ENCODE measurements at regions not wholly inside any gene's neighbourhood (a gene's known extent, or its start where the extent isn't known, plus 50 kb on each side); places are given as distances from the start of the nearest gene placed in this dataset.

DNA sequence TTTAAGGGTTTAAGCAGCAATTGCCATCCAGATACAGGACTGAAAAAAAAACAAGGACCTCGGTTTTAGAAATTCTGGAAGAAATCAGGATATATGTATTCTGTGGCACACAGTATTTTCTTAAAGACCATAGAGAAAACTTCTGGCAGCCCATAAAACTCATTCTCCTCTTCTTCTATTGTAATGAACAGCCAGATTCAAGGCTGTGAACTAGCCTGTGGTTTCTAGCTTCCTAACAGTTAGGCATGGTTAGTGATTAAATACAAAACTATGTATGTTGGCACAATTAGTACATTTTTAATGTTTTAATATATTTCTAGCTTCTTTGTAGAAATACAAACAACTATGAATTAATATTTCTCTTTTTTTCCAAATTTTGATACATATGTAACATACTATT is 555.7 kb downstream of the DSC3 start:
- no peak for TF ChIP-seq PPARA (CRISPR knock-in tag; IDR thresholded peaks at IDR 0.05; ENCODE audit: borderline replicate concordance)
- TF ChIP-seq, protein P1, sequence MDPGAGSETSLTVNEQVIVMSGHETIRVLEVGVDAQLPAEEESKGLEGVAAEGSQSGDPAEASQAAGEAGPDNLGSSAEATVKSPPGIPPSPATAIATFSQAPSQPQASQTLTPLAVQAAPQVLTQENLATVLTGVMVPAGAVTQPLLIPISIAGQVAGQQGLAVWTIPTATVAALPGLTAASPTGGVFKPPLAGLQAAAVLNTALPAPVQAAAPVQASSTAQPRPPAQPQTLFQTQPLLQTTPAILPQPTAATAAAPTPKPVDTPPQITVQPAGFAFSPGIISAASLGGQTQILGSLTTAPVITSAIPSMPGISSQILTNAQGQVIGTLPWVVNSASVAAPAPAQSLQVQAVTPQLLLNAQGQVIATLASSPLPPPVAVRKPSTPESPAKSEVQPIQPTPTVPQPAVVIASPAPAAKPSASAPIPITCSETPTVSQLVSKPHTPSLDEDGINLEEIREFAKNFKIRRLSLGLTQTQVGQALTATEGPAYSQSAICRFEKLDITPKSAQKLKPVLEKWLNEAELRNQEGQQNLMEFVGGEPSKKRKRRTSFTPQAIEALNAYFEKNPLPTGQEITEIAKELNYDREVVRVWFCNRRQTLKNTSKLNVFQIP (CRISPR knock-in tag; IDR thresholded peaks at IDR 0.05; ENCODE audit: borderline replicate concordance, low read depth), result no peak
- TF ChIP-seq ZNF70 (CRISPR knock-in tag; IDR thresholded peaks at IDR 0.05), result no peak
- no peak for TF ChIP-seq ZNF565 (CRISPR knock-in tag; conservative IDR thresholded peaks at IDR 0.05; ENCODE audit: low read depth)
- no peak for TF ChIP-seq ZFP3 (CRISPR knock-in tag; IDR thresholded peaks at IDR 0.05)
- TF ChIP-seq, protein P2, sequence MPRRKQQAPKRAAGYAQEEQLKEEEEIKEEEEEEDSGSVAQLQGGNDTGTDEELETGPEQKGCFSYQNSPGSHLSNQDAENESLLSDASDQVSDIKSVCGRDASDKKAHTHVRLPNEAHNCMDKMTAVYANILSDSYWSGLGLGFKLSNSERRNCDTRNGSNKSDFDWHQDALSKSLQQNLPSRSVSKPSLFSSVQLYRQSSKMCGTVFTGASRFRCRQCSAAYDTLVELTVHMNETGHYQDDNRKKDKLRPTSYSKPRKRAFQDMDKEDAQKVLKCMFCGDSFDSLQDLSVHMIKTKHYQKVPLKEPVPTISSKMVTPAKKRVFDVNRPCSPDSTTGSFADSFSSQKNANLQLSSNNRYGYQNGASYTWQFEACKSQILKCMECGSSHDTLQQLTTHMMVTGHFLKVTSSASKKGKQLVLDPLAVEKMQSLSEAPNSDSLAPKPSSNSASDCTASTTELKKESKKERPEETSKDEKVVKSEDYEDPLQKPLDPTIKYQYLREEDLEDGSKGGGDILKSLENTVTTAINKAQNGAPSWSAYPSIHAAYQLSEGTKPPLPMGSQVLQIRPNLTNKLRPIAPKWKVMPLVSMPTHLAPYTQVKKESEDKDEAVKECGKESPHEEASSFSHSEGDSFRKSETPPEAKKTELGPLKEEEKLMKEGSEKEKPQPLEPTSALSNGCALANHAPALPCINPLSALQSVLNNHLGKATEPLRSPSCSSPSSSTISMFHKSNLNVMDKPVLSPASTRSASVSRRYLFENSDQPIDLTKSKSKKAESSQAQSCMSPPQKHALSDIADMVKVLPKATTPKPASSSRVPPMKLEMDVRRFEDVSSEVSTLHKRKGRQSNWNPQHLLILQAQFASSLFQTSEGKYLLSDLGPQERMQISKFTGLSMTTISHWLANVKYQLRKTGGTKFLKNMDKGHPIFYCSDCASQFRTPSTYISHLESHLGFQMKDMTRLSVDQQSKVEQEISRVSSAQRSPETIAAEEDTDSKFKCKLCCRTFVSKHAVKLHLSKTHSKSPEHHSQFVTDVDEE (CRISPR knock-in tag; IDR thresholded peaks at IDR 0.05), result no peak
- no peak for TF ChIP-seq TCF4 (CRISPR knock-in tag; IDR thresholded peaks at IDR 0.05; ENCODE audit: borderline replicate concordance)
- TF ChIP-seq ISL1 (CRISPR knock-in tag; IDR thresholded peaks at IDR 0.05), result no peak
- no peak for TF ChIP-seq SNAI2 (CRISPR knock-in tag; IDR thresholded peaks at IDR 0.05)
- no peak for TF ChIP-seq ZFP30 (CRISPR knock-in tag; IDR thresholded peaks at IDR 0.05)
- ATAC-seq, result no peak

DNA sequence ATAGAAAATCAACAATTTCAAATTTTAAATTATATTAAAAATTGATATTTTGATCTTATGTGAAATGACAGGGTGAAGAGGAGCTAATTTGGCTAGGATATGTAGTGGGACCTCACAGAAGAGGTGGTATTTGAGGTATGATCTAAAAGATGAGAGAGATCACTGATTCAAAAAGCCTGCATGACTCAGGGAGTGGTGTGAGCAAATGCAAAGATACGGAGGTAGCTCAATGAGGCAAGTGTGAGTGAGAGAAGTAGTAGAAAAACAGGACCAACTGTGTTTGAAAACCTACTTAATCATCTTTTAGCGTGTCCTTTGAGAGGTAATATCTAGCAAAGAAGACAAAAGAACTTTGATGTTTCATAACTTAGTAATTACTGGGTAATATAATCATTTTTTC is 557.5 kb downstream of the DSC3 start:
- TF ChIP-seq TOX (CRISPR knock-in tag; IDR thresholded peaks at IDR 0.05; ENCODE audit: borderline replicate concordance) (no peak), ZC3H10 (CRISPR knock-in tag; IDR thresholded peaks at IDR 0.05) (no peak), GLIS3 (CRISPR knock-in tag; IDR thresholded peaks at IDR 0.05) (no peak), ZNF565 (CRISPR knock-in tag; conservative IDR thresholded peaks at IDR 0.05; ENCODE audit: low read depth) (no peak), ARNTL (CRISPR knock-in tag; IDR thresholded peaks at IDR 0.05; ENCODE audit: borderline replicate concordance, low read depth) (no peak), OSR1 (CRISPR knock-in tag; IDR thresholded peaks at IDR 0.05) (no peak), CSDC2 (CRISPR knock-in tag; IDR thresholded peaks at IDR 0.05) (no peak), ISL1 (CRISPR knock-in tag; IDR thresholded peaks at IDR 0.05) (no peak), ZNF8 (CRISPR knock-in tag; IDR thresholded peaks at IDR 0.05) (no peak), BACH2 (CRISPR knock-in tag; IDR thresholded peaks at IDR 0.05; ENCODE audit: borderline replicate concordance) (no peak), ESRRG (CRISPR knock-in tag; IDR thresholded peaks at IDR 0.05) (no peak), ZNF70 (CRISPR knock-in tag; IDR thresholded peaks at IDR 0.05) (no peak), PPARA (CRISPR knock-in tag; IDR thresholded peaks at IDR 0.05; ENCODE audit: borderline replicate concordance) (no peak), ZFP30 (CRISPR knock-in tag; IDR thresholded peaks at IDR 0.05) (no peak)
- TF ChIP-seq, protein P3, sequence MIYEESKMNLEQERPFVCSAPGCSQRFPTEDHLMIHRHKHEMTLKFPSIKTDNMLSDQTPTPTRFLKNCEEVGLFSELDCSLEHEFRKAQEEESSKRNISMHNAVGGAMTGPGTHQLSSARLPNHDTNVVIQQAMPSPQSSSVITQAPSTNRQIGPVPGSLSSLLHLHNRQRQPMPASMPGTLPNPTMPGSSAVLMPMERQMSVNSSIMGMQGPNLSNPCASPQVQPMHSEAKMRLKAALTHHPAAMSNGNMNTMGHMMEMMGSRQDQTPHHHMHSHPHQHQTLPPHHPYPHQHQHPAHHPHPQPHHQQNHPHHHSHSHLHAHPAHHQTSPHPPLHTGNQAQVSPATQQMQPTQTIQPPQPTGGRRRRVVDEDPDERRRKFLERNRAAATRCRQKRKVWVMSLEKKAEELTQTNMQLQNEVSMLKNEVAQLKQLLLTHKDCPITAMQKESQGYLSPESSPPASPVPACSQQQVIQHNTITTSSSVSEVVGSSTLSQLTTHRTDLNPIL (CRISPR knock-in tag; IDR thresholded peaks at IDR 0.05; ENCODE audit: low read depth), result no peak
- ATAC-seq, result no peak

DNA sequence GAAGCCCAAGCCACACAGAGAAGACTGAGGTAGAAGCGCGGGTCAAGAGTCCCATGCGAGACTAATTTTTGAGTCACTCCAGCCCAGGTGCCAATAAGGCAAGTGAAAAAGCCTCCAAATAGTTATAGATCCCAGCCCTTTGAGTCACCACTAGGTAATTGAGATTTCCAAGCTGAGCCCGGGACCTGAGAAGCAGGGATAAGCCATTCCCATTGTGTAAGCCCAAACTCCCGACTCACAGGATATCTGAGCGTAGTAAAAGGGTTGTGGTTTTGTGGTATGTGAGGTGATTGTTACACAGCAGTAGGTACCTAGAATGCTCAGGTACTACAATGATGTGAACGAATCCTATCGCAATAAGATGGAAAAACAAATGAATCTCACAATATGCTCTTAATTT is 560.7 kb downstream of the DSC3 start:
- ATAC-seq, result no peak
- TF ChIP-seq ZNF8 (CRISPR knock-in tag; IDR thresholded peaks at IDR 0.05) (no peak), ZNF70 (CRISPR knock-in tag; IDR thresholded peaks at IDR 0.05) (no peak), ESRRG (CRISPR knock-in tag; IDR thresholded peaks at IDR 0.05) (no peak), ZNF565 (CRISPR knock-in tag; conservative IDR thresholded peaks at IDR 0.05; ENCODE audit: low read depth) (no peak), GLIS3 (CRISPR knock-in tag; IDR thresholded peaks at IDR 0.05) (no peak), PPARA (CRISPR knock-in tag; IDR thresholded peaks at IDR 0.05; ENCODE audit: borderline replicate concordance) (no peak)
- TF ChIP-seq, protein P2 (CRISPR knock-in tag; IDR thresholded peaks at IDR 0.05), result no peak
- TF ChIP-seq, protein P3 (CRISPR knock-in tag; IDR thresholded peaks at IDR 0.05; ENCODE audit: low read depth), result no peak

Measured in SK-N-SH treated with all-trans-retinoic acid at 6 μM for 48 hours (cell line).